GM21447 (cell line): ENCODE measurements at regions not wholly inside any gene's neighbourhood (a gene's known extent, or its start where the extent isn't known, plus 50 kb on each side); places are given as distances from the start of the nearest gene placed in this dataset.
A peak's percentile ranks its signal among the peaks of the same experiment; 100 is the strongest.

Experiments used
- ATAC-seq: cut with Tn5 transposase; IDR thresholded peaks from one replicate; pipeline ENCODE4 v1.9.1; 2021; ENCODE audit not compliant: unreplicated experiment

- ATAC-seq = no peak
These were observed 80.6 kb upstream of the SYT13 start for GRCh38 chr11:45366619-45367190.

GRCh38 chr11:45365961-45366618 is 79.9 kb upstream of the SYT13 start:
- no peak for ATAC-seq

GRCh38 chr11:45362636-45363035 is 76.5 kb upstream of the SYT13 start:
- no peak for ATAC-seq

- no peak for ATAC-seq
These were observed 75.4 kb upstream of the SYT13 start for GRCh38 chr11:45361551-45361950.

- ATAC-seq = no peak
These were observed 69.5 kb upstream of the SYT13 start for GRCh38 chr11:45355706-45356041.

GRCh38 chr11:45354976-45355705 is 69.0 kb upstream of the SYT13 start:
- peak; percentile 96 for ATAC-seq

GRCh38 chr11:45348729-45349128 is 62.6 kb upstream of the SYT13 start:
- ATAC-seq = no peak

- no peak for ATAC-seq
These were observed 61.4 kb upstream of the SYT13 start for GRCh38 chr11:45347348-45348082.

- no peak for ATAC-seq
These were observed 59.4 kb upstream of the SYT13 start for GRCh38 chr11:45345491-45345890.

- no peak for ATAC-seq
These were observed 57.9 kb upstream of the SYT13 start for GRCh38 chr11:45344028-45344427.

GRCh38 chr11:45343444-45343843 is 57.3 kb upstream of the SYT13 start:
- no peak for ATAC-seq

- ATAC-seq = no peak
These were observed 55.2 kb upstream of the SYT13 start for GRCh38 chr11:45341372-45341771.

GRCh38 chr11:45339729-45340519 is 53.8 kb upstream of the SYT13 start:
- peak; percentile 98 for ATAC-seq

- ATAC-seq = no peak
These were observed 51.6 kb upstream of the SYT13 start for GRCh38 chr11:45337583-45338360.

- ATAC-seq = no peak
These were observed 50.0 kb upstream of the SYT13 start for GRCh38 chr11:45336136-45336535.
